ENCODE measurements at regions not wholly inside any gene's neighbourhood (a gene's known extent, or its start where the extent isn't known, plus 50 kb on each side); places are given as distances from the start of the nearest gene placed in this dataset.

DNA sequence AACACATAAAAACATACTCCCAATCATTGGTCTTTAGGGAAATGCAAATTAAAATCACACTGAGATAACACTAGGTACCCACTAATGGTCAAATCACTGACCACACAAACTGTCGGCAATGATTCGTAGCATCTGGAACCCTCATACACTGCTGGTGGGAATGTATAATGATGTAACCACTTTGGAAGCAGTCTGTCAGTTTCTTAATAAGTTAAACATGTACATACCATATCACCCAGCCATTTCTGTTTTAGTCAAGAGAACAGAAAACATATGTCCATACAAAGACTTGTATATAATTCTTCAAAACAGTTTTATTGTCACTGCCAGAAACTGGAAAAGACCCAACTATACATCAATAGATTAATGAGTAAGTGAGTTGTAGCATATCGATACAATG is 63.3 kb upstream of the LRRC3B start:
- ChIA-PET CTCF (no interaction called here), SMC1A (ENCODE audit: uncharacterized antibody, unreplicated experiment) (no interaction called here), POLR2A (no interaction called here), RAD21 (ENCODE audit: unreplicated experiment) (no interaction called here)
- H3K4me1 ChIP-seq (ENCODE audit: control insufficient read depth, insufficient read depth, low read length) = no peaks in the 10 kb centered on the region
- 35% methylated on average over 3 of the region's 3 CpGs for WGBS (ENCODE audit: insufficient coverage, insufficient replicate concordance, low lambda C conversion rate, missing lambda C conversion rate)
- no peaks in the 10 kb centered on the region for H3K27me3 ChIP-seq (replicated peaks in 1 of 2; ENCODE audit: control insufficient read depth in 2 of 2, insufficient read depth in 2 of 2, low read length in 1 of 2)
- no peak overlapping the region for H3K4me3 ChIP-seq
- H3K9ac ChIP-seq (ENCODE audit: control insufficient read depth, insufficient read depth, low read length) = no peak overlapping the region
- no peak for FAIRE-seq
- no peak overlapping the region for H3K27ac ChIP-seq (ENCODE audit: control insufficient read depth, insufficient read depth)
- H3K9me3 ChIP-seq (replicated peaks; ENCODE audit: control insufficient read depth, insufficient read depth, low read length) = no peaks in the 10 kb centered on the region
- H2AFZ ChIP-seq (ENCODE audit: control insufficient read depth, low read depth, low read length) = no peak overlapping the region
- ATAC-seq = no peak
- TF ChIP-seq TCF3 (IDR thresholded peaks at IDR 0.05; ENCODE audit: borderline replicate concordance, insufficient read depth, low read depth, low read length) (no peak), ZZZ3 (IDR thresholded peaks at IDR 0.05; ENCODE audit: control insufficient read depth, insufficient read length, low read depth) (no peak), WRNIP1 (IDR thresholded peaks at IDR 0.05; ENCODE audit: borderline replicate concordance, low read depth, low read length) (no peak), ZNF622 (IDR thresholded peaks at IDR 0.05) (no peak), ATF7 (IDR thresholded peaks at IDR 0.05; ENCODE audit: low read depth) (no peak), ZSCAN29 (IDR thresholded peaks at IDR 0.05) (no peak), SUZ12 (IDR thresholded peaks at IDR 0.05; ENCODE audit: unreplicated experiment) (no peak), SMC3 (IDR thresholded peaks at IDR 0.05; ENCODE audit: borderline replicate concordance, low read length) (no peak), FOXM1 (IDR thresholded peaks at IDR 0.05; ENCODE audit: low read depth, low read length) (no peak), ZBTB11 (CRISPR knock-in tag; IDR thresholded peaks at IDR 0.05) (no peak), BMI1 (IDR thresholded peaks at IDR 0.05; ENCODE audit: borderline replicate concordance) (no peak)
- TF ChIP-seq, protein P1, sequence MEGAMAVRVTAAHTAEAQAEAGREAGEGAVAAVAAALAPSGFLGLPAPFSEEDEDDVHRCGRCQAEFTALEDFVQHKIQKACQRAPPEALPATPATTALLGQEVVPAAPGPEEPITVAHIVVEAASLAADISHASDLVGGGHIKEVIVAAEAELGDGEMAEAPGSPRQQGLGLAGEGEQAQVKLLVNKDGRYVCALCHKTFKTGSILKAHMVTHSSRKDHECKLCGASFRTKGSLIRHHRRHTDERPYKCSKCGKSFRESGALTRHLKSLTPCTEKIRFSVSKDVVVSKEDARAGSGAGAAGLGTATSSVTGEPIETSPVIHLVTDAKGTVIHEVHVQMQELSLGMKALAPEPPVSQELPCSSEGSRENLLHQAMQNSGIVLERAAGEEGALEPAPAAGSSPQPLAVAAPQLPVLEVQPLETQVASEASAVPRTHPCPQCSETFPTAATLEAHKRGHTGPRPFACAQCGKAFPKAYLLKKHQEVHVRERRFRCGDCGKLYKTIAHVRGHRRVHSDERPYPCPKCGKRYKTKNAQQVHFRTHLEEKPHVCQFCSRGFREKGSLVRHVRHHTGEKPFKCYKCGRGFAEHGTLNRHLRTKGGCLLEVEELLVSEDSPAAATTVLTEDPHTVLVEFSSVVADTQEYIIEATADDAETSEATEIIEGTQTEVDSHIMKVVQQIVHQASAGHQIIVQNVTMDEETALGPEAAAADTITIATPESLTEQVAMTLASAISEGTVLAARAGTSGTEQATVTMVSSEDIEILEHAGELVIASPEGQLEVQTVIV (IDR thresholded peaks at IDR 0.05; ENCODE audit: borderline replicate concordance, partially characterized antibody) = no peak
- TF ChIP-seq, protein P2, sequence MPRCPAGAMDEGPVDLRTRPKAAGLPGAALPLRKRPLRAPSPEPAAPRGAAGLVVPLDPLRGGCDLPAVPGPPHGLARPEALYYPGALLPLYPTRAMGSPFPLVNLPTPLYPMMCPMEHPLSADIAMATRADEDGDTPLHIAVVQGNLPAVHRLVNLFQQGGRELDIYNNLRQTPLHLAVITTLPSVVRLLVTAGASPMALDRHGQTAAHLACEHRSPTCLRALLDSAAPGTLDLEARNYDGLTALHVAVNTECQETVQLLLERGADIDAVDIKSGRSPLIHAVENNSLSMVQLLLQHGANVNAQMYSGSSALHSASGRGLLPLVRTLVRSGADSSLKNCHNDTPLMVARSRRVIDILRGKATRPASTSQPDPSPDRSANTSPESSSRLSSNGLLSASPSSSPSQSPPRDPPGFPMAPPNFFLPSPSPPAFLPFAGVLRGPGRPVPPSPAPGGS (IDR thresholded peaks at IDR 0.05; ENCODE audit: borderline replicate concordance, insufficient read depth, low read depth, low read length, poor library complexity, severe bottlenecking) = no peak
- TF ChIP-seq, protein P3, sequence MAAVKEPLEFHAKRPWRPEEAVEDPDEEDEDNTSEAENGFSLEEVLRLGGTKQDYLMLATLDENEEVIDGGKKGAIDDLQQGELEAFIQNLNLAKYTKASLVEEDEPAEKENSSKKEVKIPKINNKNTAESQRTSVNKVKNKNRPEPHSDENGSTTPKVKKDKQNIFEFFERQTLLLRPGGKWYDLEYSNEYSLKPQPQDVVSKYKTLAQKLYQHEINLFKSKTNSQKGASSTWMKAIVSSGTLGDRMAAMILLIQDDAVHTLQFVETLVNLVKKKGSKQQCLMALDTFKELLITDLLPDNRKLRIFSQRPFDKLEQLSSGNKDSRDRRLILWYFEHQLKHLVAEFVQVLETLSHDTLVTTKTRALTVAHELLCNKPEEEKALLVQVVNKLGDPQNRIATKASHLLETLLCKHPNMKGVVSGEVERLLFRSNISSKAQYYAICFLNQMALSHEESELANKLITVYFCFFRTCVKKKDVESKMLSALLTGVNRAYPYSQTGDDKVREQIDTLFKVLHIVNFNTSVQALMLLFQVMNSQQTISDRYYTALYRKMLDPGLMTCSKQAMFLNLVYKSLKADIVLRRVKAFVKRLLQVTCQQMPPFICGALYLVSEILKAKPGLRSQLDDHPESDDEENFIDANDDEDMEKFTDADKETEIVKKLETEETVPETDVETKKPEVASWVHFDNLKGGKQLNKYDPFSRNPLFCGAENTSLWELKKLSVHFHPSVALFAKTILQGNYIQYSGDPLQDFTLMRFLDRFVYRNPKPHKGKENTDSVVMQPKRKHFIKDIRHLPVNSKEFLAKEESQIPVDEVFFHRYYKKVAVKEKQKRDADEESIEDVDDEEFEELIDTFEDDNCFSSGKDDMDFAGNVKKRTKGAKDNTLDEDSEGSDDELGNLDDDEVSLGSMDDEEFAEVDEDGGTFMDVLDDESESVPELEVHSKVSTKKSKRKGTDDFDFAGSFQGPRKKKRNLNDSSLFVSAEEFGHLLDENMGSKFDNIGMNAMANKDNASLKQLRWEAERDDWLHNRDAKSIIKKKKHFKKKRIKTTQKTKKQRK (IDR thresholded peaks at IDR 0.05; ENCODE audit: low read depth, low read length) = no peak
- DNase-seq (ENCODE audit: low read depth, low spot score) = no peak
- BruUV-seq (replicated peaks) = no TSS peak
- intact Hi-C loops (cut with micrococcal nuclease; ENCODE audit: unreplicated experiment) (no loop called here), in situ Hi-C loops (cut with MboI) (no loop called here)
- no peaks in the 10 kb centered on the region for H3K36me3 ChIP-seq (ENCODE audit: control insufficient read depth in 2 of 2, insufficient read depth in 2 of 2, low read length in 1 of 2)
- H3K4me2 ChIP-seq (ENCODE audit: control insufficient read depth, insufficient read depth) = no peak overlapping the region
- H3K79me2 ChIP-seq (ENCODE audit: control insufficient read depth, insufficient read depth, low read length) = no peaks in the 10 kb centered on the region
- H4K20me1 ChIP-seq (ENCODE audit: control insufficient read depth, insufficient read depth) = no peaks in the 10 kb centered on the region
